NCI-H2227 (cell line): ENCODE measurements at regions not wholly inside any gene's neighbourhood (a gene's known extent, or its start where the extent isn't known, plus 50 kb on each side); places are given as distances from the start of the nearest gene placed in this dataset.
"Not testable (repeated sequence)": the region's sequence is repeated elsewhere in the genome, so short reads cannot be mapped to it uniquely, and the experiment has no call there.

ENCODE experiments used
- DNase-seq: peaks from one replicate; lab custom pipeline; 2025; ENCODE audit not compliant: unreplicated experiment; lab: John Stamatoyannopoulos, UW

DNA sequence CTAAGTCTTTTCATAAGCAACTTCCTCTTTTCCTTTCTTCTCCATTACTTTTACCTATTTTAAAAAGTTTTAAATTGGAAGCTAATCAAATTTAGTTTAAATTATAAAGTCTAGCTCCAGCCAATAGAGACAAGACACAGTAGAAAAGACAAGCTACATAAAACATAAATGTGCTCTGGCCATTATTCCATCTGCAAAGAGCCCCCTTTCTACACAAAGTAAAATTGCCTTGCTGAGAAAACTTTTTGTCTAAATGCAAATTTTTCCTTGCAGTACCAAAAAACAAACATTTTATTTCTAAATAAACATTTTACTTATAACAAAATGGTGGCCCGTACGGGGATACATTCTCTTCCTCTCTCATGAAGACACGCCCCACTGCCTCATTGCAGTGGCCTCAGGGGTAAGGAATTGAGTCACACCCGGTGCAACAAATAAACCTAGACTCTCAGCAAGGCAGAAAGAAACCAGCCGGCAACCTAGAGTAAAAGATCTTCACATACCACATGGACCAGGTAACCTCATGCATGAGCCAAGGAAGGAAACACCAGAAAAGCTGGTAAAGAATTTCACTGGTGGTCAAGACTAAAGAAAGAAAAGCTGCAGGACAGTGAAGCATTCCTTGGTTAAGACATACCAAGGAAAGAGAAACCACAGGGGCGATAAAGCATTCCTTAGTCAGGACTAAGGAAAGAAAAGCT, 71.6 kb upstream of the ZNF746 start:
- DNase-seq = no peak

DNA sequence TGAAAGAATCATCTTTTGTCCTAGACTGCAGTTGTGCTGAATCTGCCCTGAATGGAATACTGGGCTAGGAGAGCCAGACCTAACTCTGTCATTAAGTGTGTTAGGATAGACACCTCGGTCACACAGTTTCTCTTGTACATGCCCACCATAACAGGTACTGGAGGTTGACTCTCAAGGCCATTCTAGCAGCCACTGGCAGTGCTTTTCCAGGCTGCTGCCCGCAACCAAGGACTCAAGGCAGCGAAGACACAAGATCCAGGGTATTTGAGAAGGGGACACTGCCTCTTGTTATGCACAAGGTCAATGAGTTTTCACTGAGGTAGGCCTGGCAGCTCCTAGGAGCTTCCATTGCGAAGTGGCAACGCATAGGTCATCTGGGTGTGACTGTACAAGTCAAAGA, 70.6 kb upstream of the ZNF746 start:
- DNase-seq = no peak

DNA sequence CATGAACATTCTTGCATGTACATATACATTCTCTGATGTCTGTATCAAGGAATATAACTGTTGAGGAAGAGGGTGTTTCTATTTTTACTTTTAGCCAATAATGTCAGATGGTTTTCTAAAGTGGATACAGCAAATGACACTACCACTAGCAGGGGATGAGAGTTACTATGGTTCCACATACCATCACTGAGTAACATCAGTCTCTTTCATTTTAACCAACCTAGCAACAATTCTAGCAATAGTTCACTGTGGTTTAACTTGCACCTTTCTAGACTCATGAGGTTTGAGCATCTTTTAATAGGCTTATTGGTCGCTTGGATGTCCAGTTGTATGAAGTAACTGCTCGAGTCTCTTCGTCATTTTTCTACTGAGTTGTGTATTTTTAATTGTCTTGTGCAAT, 68.5 kb upstream of the ZNF746 start:
- no peak for DNase-seq

DNA sequence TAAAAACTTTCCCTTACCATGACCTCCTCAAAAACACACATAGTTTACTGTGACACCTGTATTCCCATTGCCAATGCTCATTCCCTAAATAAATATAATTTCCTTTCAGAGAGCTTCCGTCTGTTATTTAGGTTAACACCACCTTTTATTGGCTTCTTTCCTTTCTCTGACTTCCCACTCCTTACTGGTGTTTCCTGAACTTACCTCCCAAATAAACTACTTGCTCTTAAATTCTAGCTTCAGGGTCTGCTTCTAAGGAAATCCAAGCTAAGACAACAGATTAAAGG, 67.4 kb upstream of the ZNF746 start:
- no peak for DNase-seq

DNA sequence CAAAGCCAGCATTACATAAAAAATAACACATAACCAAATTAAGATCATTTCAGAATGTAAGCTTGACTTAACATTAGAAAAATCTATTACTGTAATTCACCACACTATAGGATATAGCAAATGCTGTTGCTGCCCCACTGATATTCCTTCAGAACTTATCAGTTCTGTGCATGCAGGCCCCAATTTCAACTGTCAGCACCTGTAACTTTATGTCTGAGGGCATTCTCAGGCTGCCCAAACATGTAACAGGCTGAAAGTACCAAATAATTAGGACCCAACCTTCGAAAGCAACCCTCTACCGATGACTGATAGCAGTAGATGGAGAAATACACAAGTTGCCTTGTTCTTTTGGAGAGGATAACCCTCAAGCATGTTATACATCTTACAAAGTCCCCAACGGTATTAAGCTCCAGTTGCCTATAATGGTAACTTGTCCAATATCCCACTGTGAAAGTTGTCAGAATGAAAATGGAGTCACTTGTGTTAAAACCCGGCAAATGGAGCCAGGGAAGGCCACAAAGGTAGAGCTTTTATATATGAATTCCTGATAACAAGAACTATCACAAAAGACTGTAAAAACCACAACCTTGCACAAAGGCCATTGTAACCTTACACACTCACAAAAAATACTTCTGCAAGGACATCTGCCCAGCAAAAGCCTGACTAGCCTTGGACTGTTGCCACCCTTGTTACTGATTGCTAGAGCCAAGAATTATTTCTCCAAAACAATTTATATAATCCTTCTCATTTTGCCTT, 66.9 kb upstream of the ZNF746 start:
- DNase-seq = no peak

DNA sequence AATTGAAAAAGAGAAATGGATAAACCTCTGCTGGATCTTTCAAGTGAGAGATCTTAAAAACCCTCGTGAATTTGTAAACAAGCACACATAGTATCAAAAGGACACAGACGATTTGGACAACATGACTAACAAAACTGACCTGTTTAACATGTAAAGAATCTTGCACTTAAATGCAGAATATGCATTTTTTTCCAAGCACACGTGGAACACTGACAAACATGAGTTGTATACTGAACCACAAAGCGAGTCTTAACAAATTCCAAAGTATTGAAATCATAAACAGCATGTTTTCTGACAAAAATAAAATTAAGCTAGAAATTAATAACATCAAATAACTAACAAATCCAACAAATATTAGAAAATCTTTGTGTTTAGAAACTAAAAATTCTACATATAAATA, 65.0 kb upstream of the ZNF746 start:
- no peak for DNase-seq

DNA sequence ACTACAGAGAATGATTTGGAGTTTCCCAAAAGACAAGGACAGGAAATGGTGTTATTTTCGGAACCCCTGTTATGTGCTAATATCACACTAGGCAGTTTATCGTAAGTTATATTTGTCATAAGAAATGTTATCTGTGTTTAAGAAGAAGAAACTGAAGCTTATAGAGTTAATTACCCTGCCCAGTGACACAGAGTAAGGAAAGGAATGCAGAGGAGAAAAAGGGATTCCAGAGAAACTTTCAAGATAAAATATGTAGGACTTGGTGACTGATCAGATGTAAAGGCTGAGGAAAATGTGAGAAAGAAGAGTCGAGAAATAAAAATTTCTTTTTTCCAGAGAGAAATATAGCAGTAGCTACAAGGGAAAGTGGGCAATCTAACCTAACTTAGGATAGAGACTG, 63.5 kb upstream of the ZNF746 start:
- no peak for DNase-seq

DNA sequence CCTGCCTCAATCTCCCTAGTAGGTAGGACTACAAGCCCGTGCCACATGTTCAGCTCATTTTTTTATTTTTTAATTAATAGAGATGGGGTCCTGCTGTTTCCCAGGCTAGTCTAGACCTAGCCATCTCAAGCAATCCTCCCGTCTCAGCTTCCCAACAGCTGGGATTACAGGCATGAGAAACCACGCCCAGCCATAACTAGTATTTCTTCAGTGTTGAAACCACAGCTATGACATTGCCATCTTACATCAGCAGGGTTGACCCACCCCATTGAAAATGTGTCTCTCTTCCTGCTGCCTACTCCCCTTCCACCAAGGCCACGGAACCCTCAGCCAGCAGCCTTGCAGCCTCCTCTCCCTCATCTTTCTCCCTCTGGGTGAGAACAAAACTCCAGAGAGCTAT, 62.1 kb upstream of the ZNF746 start:
- no peak for DNase-seq

DNA sequence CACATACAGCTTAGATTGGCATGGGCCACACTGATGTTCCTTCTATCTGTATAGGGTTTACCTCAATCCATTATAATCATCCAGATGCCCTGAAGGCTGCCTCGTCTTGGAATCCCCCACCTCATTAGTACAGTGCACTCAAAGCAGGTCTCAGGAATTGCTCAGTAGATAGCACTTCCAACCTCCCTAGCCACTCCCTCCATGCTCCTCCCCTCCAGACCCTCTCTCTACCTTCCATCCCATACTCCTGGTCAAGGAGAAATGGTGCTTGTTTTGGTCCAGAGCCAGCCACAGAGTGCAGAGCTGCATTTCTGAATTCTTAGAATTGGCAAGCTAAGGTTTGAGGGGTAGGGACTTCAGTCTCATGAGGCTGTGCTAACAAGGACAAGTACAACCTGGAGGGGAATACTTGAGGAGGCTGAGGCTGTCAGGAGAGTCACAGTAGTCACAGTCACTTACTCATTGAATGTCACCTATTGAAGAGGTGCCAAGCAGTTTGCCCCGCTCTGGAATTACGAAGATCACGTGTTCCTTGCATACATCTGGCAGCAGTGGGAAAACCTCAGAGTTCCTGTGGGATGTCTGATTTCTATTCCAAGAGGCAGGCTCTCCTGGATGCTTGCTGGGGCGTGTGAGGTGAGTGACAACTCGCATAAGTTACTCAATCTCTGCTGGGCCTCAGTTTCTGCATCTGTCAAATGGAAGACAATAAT, 60.7 kb upstream of the ZNF746 start:
- no peak for DNase-seq

DNA sequence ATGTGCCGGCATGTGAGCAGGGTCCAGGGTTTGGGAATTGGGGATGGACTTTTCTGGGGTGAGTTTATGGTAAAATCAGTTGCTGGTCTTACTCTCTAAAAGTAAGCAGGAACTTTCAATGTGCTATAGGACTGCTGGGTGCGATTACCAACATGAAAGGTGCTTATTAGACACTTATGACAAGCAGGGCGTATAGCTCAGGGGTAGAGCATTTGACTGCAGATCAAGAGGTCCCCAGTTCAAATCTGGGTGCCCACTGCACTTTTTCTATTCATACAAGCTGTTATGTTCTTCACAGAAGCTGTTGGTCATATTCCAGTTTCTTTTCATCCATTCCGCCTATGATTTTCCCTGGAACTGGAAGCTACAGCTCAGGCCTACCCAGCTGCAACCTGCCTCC, 58.9 kb upstream of the ZNF746 start:
- DNase-seq = not testable (repeated sequence)

DNA sequence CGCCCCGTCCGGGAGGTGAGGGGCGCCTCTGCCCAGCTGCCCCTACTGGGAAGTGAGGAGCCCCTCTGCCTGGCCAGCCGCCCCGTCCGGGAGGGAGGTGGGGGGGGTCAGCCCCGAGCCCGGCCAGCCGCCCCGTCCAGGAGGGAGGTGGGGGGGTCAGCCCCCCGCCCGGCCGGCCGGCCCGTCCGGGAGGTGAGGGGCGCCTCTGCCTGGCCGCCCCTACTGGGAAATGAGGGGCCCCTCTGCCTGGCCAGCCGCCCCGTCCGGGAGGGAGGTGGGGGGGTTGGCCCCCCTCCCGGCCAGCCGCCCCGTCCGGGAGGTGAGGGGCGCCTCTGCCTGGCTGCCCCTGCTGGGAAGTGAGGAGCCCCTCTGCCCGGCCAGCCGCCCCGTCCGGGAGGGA, 57.2 kb upstream of the ZNF746 start:
- DNase-seq = not testable (repeated sequence)

DNA sequence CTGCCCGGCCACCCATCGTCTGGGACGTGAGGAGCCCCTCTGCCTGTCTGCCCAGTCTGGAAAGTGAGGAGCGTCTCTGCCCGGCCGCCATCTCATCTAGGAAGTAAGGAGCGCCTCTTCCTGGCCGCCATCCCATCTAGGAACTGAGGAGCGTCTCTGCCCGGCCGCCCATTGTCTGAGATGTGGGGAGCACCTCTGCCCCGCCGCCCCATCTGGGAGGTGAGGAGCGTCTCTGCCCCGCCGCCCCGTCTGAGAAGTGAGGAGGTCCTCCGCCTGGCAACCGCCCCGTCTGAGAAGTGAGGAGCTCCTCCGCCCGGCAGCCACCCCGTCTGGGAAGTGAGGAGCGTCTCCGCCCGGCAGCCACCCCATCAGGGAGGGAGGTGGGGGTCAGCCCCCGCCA, 56.4 kb upstream of the ZNF746 start:
- DNase-seq = not testable (repeated sequence)

DNA sequence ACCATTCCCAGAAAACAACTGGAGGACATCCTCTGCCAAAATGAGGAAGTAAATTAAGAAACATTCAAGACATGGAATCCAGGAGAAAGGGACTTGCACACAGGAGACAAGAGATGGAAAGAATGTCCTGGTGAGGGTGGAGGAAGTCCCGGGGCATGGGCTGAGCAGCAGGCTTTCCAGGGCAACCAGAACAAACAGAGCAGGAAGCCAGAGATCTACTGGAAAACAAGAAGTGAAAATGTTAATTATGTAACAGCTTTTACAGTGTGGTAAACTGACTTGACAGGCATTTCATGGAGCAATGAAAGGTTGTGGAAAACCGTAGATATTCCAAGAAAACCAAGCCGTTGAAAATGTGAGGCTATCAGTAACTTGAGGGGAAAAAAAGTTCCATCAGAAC, 55.2 kb upstream of the ZNF746 start:
- no peak for DNase-seq
